Astrocyte (in vitro differentiated cells and primary cell): ENCODE measurements at regions not wholly inside any gene's neighbourhood (a gene's known extent, or its start where the extent isn't known, plus 50 kb on each side); places are given as distances from the start of the nearest gene placed in this dataset.

ENCODE experiments used
- EZH2 ChIP-seq: IDR thresholded peaks from 2 replicates; pipeline ENCODE4 v1.6.1; 2012; ENCODE audit warnings: mild to moderate bottlenecking, low read length, inconsistent platforms; ENCODE audit not compliant: insufficient read depth
- TF ChIP-seq, protein P1 (sequence below): IDR thresholded peaks from 2 replicates; pipeline ENCODE4 v1.5.1; 2011; ENCODE audit warnings: low read depth, mild to moderate bottlenecking, inconsistent platforms, low read length, moderate library complexity; ENCODE audit not compliant: insufficient read depth

DNA sequence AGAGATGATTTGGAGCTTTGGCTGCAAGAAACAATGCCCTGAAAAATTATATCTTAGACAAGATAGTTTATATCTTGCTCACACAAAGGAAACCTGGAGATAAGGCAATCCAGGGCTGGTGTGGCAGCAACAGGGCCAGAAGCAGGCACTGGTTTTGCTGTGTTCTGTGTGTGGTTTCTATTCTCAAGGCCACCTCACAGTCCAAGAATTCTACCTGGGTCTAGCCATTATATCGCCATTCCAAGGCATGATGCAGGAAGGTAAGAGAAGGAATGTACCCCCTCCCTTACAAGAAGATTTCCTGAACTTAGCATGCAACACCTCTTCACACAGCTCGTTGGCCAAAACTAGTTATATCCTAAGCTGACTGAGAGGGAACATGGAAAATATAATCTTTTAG is 74.5 kb upstream of the MEGF10 start:
- TF ChIP-seq, protein P1, sequence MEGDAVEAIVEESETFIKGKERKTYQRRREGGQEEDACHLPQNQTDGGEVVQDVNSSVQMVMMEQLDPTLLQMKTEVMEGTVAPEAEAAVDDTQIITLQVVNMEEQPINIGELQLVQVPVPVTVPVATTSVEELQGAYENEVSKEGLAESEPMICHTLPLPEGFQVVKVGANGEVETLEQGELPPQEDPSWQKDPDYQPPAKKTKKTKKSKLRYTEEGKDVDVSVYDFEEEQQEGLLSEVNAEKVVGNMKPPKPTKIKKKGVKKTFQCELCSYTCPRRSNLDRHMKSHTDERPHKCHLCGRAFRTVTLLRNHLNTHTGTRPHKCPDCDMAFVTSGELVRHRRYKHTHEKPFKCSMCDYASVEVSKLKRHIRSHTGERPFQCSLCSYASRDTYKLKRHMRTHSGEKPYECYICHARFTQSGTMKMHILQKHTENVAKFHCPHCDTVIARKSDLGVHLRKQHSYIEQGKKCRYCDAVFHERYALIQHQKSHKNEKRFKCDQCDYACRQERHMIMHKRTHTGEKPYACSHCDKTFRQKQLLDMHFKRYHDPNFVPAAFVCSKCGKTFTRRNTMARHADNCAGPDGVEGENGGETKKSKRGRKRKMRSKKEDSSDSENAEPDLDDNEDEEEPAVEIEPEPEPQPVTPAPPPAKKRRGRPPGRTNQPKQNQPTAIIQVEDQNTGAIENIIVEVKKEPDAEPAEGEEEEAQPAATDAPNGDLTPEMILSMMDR = no peak
- TF ChIP-seq EZH2 = no peak
